ENCODE measurements at regions not wholly inside any gene's neighbourhood (a gene's known extent, or its start where the extent isn't known, plus 50 kb on each side); places are given as distances from the start of the nearest gene placed in this dataset.

GRCh38 chr7:49425277-49425818 is 348.1 kb upstream of the VWC2 start:
- Mint-ChIP-seq H3K27ac (no peak overlapping the region), H3K27me3 (ENCODE audit: low read depth, poor library complexity) (peaks cover 4% of the 10 kb centered on the region), H3K9me3 (no peaks in the 10 kb centered on the region), H3K36me3 (ENCODE audit: low read depth) (no peaks in the 10 kb centered on the region), H3K4me1 (no peaks in the 10 kb centered on the region), H3K4me3 (no peak overlapping the region)
- TF ChIP-seq, protein P1, sequence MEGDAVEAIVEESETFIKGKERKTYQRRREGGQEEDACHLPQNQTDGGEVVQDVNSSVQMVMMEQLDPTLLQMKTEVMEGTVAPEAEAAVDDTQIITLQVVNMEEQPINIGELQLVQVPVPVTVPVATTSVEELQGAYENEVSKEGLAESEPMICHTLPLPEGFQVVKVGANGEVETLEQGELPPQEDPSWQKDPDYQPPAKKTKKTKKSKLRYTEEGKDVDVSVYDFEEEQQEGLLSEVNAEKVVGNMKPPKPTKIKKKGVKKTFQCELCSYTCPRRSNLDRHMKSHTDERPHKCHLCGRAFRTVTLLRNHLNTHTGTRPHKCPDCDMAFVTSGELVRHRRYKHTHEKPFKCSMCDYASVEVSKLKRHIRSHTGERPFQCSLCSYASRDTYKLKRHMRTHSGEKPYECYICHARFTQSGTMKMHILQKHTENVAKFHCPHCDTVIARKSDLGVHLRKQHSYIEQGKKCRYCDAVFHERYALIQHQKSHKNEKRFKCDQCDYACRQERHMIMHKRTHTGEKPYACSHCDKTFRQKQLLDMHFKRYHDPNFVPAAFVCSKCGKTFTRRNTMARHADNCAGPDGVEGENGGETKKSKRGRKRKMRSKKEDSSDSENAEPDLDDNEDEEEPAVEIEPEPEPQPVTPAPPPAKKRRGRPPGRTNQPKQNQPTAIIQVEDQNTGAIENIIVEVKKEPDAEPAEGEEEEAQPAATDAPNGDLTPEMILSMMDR (IDR thresholded peaks at IDR 0.05) = no peak
- DNase-seq = no peak

DNA sequence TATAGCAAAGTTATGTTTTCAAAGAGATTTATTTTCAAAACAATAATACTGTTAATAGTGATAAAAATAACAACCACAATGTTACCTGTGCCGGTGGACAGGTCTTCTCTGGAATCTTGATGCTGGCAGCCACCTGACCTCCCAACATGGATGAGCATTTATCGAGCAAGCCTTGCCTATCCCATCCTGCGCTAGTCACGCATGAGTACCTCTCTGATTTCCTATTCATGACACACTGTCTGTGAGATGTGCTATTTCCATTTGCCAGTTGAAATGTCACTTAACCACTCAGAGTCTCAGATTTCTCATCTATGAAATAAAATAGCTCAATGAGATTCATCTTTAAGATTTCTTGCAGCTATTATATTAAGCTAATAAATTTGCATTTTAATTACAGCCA is 341.2 kb upstream of the VWC2 start:
- Mint-ChIP-seq H3K36me3 (ENCODE audit: low read depth) (no peaks in the 10 kb centered on the region), H3K4me1 (peaks cover 22% of the 10 kb centered on the region), H3K27ac (no peak overlapping the region), H3K4me3 (no peak overlapping the region), H3K9me3 (no peaks in the 10 kb centered on the region), H3K27me3 (ENCODE audit: low read depth, poor library complexity) (peaks cover 5% of the 10 kb centered on the region)
- TF ChIP-seq, protein P1 (IDR thresholded peaks at IDR 0.05) = no peak
- DNase-seq = no peak

DNA sequence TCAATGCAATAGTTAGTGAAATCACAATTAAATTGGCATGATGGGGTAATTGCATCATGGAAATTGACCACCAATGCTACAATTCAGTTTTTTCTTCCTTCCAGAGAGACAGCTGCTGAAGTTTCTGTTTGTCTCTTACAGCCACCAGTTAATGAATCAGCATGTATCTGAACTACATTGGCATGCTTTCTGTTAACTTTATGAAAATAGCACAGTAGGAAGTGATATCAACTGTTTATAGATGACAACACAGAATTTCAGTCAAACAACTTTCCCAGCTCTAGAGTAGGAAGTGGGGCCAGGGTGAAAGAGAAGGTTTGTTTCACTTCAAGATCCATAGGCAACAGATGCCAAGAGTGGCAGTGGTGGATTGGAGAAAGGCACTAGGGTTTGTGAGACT is 339.6 kb upstream of the VWC2 start:
- Mint-ChIP-seq H3K4me1 (peaks cover 22% of the 10 kb centered on the region), H3K27me3 (ENCODE audit: low read depth, poor library complexity) (peaks cover 5% of the 10 kb centered on the region), H3K4me3 (no peak overlapping the region), H3K36me3 (ENCODE audit: low read depth) (no peaks in the 10 kb centered on the region), H3K9me3 (no peaks in the 10 kb centered on the region), H3K27ac (no peak overlapping the region)
- TF ChIP-seq, protein P1 (IDR thresholded peaks at IDR 0.05) = no peak
- no peak for DNase-seq

DNA sequence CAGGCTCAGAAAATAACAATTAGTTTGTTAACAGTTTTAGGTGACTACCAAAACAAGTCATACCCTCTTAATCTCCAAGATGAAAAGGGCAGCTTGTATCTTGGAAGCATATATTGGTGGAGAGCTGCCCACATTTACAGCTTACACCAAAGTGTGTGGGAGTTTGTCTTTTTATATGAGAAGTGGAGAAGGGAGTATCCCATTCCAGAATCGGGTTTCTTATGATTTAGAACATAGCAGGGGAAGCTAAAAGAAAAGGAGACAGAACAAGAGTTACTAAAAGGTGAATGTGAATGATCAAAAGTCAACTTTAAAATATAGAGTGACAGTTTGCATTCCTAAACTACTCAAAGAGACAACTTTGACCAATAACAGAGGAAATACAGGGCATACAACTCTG is 338.6 kb upstream of the VWC2 start:
- Mint-ChIP-seq H3K36me3 (ENCODE audit: low read depth) (no peaks in the 10 kb centered on the region), H3K9me3 (no peaks in the 10 kb centered on the region), H3K27ac (peak overlapping the region; percentile 97), H3K4me1 (peaks cover 22% of the 10 kb centered on the region), H3K4me3 (peak overlapping the region; percentile 6), H3K27me3 (ENCODE audit: low read depth, poor library complexity) (peaks cover 5% of the 10 kb centered on the region)
- TF ChIP-seq, protein P1 (IDR thresholded peaks at IDR 0.05) = no peak
- DNase-seq = no peak

- no peaks in the 10 kb centered on the region for H3K36me3 Mint-ChIP-seq (ENCODE audit: low read depth)
- peaks cover 5% of the 10 kb centered on the region for H3K27me3 Mint-ChIP-seq (ENCODE audit: low read depth, poor library complexity)
- no peak overlapping the region for H3K4me3 Mint-ChIP-seq
- TF ChIP-seq, protein P1 (IDR thresholded peaks at IDR 0.05) = no peak
- no peaks in the 10 kb centered on the region for H3K9me3 Mint-ChIP-seq
- no peak overlapping the region for H3K27ac Mint-ChIP-seq
- DNase-seq = no peak
- peaks cover 22% of the 10 kb centered on the region for H3K4me1 Mint-ChIP-seq
Observed at GRCh38 chr7:49438281-49438680, 335.2 kb upstream of the VWC2 start.

GRCh38 chr7:49443515-49443914 is 329.9 kb upstream of the VWC2 start:
- Mint-ChIP-seq H3K4me1 (no peaks in the 10 kb centered on the region), H3K4me3 (no peak overlapping the region), H3K36me3 (ENCODE audit: low read depth) (no peaks in the 10 kb centered on the region), H3K27ac (no peak overlapping the region), H3K27me3 (ENCODE audit: low read depth, poor library complexity) (no peaks in the 10 kb centered on the region), H3K9me3 (peaks cover 4% of the 10 kb centered on the region)
- TF ChIP-seq, protein P1 (IDR thresholded peaks at IDR 0.05) = no peak
- DNase-seq = no peak
